SU-DHL-6 (cell line): ENCODE measurements at regions not wholly inside any gene's neighbourhood (a gene's known extent, or its start where the extent isn't known, plus 50 kb on each side); places are given as distances from the start of the nearest gene placed in this dataset.

Source experiments
- H2AFZ ChIP-seq: fragments of 200-600 bp; sonication (generic); 2 replicates; pipeline ENCODE4 v1.6.1; 2014; ENCODE audit warnings: low read depth, mild to moderate bottlenecking, moderate library complexity, mixed read lengths, antibody characterized with exemption, low read length; ENCODE audit not compliant: severe bottlenecking
- H3F3A ChIP-seq: fragments of 200-600 bp; shearing (Covaris generic); 2 replicates; pipeline ENCODE4 v1.6.0; 2016; ENCODE audit warnings: antibody characterized with exemption, mild to moderate bottlenecking; ENCODE audit not compliant: insufficient read depth
- H3K27ac ChIP-seq: fragments of 200-600 bp; sonication (generic); 2 replicates; pipeline ENCODE4 v1.5.1; 2016; ENCODE audit warnings: low read depth, mild to moderate bottlenecking, low read length, moderate library complexity, mixed read lengths
- H3K27me3 ChIP-seq: fragments of 200-600 bp; sonication (generic), shearing (Covaris generic); 2 replicates; pipeline ENCODE4 v1.6.0; 2014; ENCODE audit warnings: mild to moderate bottlenecking, low read length
- H3K36me3 ChIP-seq: fragments of 200-600 bp; sonication (generic); 2 replicates; pipeline ENCODE4 v1.6.1; 2014; ENCODE audit warnings: mild to moderate bottlenecking, low read length, mixed read lengths
- H3K4me2 ChIP-seq: fragments of 300-600, 200-600 bp; shearing (Covaris generic), sonication (generic); 2 replicates; pipeline ENCODE4 v1.6.0; 2014; ENCODE audit warnings: low read length, low read depth, mild to moderate bottlenecking; ENCODE audit not compliant: poor library complexity, severe bottlenecking
- H3K4me3 ChIP-seq: fragments of 200-600 bp; sonication (generic); 2 replicates; pipeline ENCODE4 v1.5.1; 2014; ENCODE audit warnings: antibody characterized with exemption, low read length, mild to moderate bottlenecking, mixed read lengths; ENCODE audit not compliant: insufficient read depth, poor library complexity, severe bottlenecking
- H3K79me2 ChIP-seq: fragments of 200-600 bp; sonication (generic); 2 replicates; pipeline ENCODE4 v1.6.1; 2014; ENCODE audit warnings: mild to moderate bottlenecking, low read length, moderate library complexity; ENCODE audit not compliant: insufficient read depth
- H3K9ac ChIP-seq: fragments of 200-600 bp; sonication (generic); 2 replicates; pipeline ENCODE4 v1.7.0; 2014; ENCODE audit warnings: mild to moderate bottlenecking, low read length
- H3K9me2 ChIP-seq: fragments of 200-600 bp; sonication (generic); replicated peaks from 2 replicates; pipeline ENCODE4 v1.6.1; 2014; ENCODE audit warnings: low read length; ENCODE audit not compliant: insufficient read depth
- H3K9me3 ChIP-seq: fragments of 200-600 bp; sonication (generic); 2 replicates; pipeline ENCODE4 v1.6.1; 2014; ENCODE audit warnings: low read length, mixed read lengths; ENCODE audit not compliant: insufficient read depth
- H4K20me1 ChIP-seq: fragments of 200-600 bp; sonication (generic); 2 replicates; pipeline ENCODE4 v1.6.1; 2014; ENCODE audit warnings: low read depth, mild to moderate bottlenecking, antibody characterized with exemption, low read length, moderate library complexity, mixed read lengths
- CTCF ChIP-seq: fragments of 200-600 bp; sonication (generic); IDR thresholded peaks from one replicate; pipeline ENCODE4 v1.5.1; 2017; ENCODE audit warnings: antibody characterized with exemption, mild to moderate bottlenecking, low read length, moderate library complexity; ENCODE audit not compliant: insufficient read depth, poor library complexity, severe bottlenecking
- EZH2phosphoT487 ChIP-seq: fragments of 200-600 bp; sonication (generic), shearing (Covaris generic); conservative IDR thresholded peaks from 2 replicates; pipeline ENCODE4 v1.6.1; 2018; ENCODE audit warnings: mild to moderate bottlenecking, antibody characterized with exemption, low read length, moderate library complexity, mixed read lengths

GRCh38 chr4:180207921-180208320 lies 2035.3 kb upstream of the TENM3 start:
- Histone ChIP-seq H3K9me2 (no peaks in the 10 kb centered on the region), H3K36me3 (no peaks in the 10 kb centered on the region), H3K4me2 (no peak overlapping the region), H2AFZ (no peak overlapping the region), H3K79me2 (no peaks in the 10 kb centered on the region), H3K9ac (no peak overlapping the region), H3K9me3 (no peaks in the 10 kb centered on the region), H3F3A (no peaks in the 10 kb centered on the region), H3K4me3 (no peak overlapping the region), H3K27me3 (no peaks in the 10 kb centered on the region), H3K27ac (no peak overlapping the region), H4K20me1 (no peaks in the 10 kb centered on the region)
- TF ChIP-seq EZH2phosphoT487 (no peak), CTCF (no peak)

GRCh38 chr4:180217070-180217469 lies 2026.1 kb upstream of the TENM3 start:
- no peak overlapping the region for H3K4me3 ChIP-seq
- H3K79me2 ChIP-seq: no peaks in the 10 kb centered on the region
- no peaks in the 10 kb centered on the region for H4K20me1 ChIP-seq
- no peaks in the 10 kb centered on the region for H3K27me3 ChIP-seq
- no peak overlapping the region for H3K9ac ChIP-seq
- H3K9me3 ChIP-seq: no peaks in the 10 kb centered on the region
- H2AFZ ChIP-seq: no peak overlapping the region
- no peak for TF ChIP-seq EZH2phosphoT487
- TF ChIP-seq CTCF: no peak
- no peak overlapping the region for H3K4me2 ChIP-seq
- H3K9me2 ChIP-seq: no peaks in the 10 kb centered on the region
- no peaks in the 10 kb centered on the region for H3K36me3 ChIP-seq
- no peak overlapping the region for H3K27ac ChIP-seq
- H3F3A ChIP-seq: no peaks in the 10 kb centered on the region

- Histone ChIP-seq H3K9me2 (no peaks in the 10 kb centered on the region), H2AFZ (no peak overlapping the region), H3K27me3 (no peaks in the 10 kb centered on the region), H3K4me2 (no peak overlapping the region), H3F3A (no peaks in the 10 kb centered on the region), H3K79me2 (no peaks in the 10 kb centered on the region), H3K4me3 (no peak overlapping the region), H3K9me3 (no peaks in the 10 kb centered on the region), H3K9ac (no peak overlapping the region), H4K20me1 (no peaks in the 10 kb centered on the region), H3K36me3 (no peaks in the 10 kb centered on the region), H3K27ac (no peak overlapping the region)
- no peak for TF ChIP-seq EZH2phosphoT487
- TF ChIP-seq CTCF: no peak
Measured at GRCh38 chr4:180219080-180219479, 2024.1 kb upstream of the TENM3 start.
